Ovary (tissue), 3 donors: ENCODE measurements at regions not wholly inside any gene's neighbourhood (a gene's known extent, or its start where the extent isn't known, plus 50 kb on each side); places are given as distances from the start of the nearest gene placed in this dataset.

Experiments used
- POLR2A ChIP-seq: fragments of 450-650 bp; IDR thresholded peaks from one replicate; pipeline ENCODE4 v1.6.1; 2017; ENCODE audit warnings: antibody characterized with exemption, mild to moderate bottlenecking, moderate library complexity
- TF ChIP-seq, protein P1 (sequence below), 3 donors: fragments of 450-650 bp in 2 of 3; fragments of 200-600 bp in 1 of 3; IDR thresholded peaks; one replicate each; pipeline versions ENCODE4 v1.5.1 to v1.8.0; 2016 to 2022; ENCODE audit warnings: antibody characterized with exemption in 3 of 3, mild to moderate bottlenecking in 1 of 3
- donor health status: DM: no; HTN: no; CAD: no.

DNA sequence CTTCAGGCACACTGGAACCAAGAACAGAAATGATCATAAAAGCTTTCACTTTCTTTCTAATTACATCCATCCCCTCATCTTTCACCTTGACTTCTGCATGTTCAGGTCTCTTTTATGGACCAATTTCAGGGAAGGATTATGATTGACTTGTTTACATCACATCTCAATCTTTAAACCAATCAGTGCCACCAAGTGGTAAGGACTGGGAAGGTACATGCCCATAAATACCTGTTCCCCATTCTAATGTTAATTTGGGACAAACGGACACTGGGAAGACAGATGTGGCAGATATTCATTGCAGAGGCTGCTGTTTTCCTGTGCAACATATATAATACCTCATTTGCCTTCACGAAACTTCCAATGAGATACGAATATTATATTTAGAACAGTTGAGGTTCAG lies 978.1 kb downstream of the GALC start:
- TF ChIP-seq, protein P1, sequence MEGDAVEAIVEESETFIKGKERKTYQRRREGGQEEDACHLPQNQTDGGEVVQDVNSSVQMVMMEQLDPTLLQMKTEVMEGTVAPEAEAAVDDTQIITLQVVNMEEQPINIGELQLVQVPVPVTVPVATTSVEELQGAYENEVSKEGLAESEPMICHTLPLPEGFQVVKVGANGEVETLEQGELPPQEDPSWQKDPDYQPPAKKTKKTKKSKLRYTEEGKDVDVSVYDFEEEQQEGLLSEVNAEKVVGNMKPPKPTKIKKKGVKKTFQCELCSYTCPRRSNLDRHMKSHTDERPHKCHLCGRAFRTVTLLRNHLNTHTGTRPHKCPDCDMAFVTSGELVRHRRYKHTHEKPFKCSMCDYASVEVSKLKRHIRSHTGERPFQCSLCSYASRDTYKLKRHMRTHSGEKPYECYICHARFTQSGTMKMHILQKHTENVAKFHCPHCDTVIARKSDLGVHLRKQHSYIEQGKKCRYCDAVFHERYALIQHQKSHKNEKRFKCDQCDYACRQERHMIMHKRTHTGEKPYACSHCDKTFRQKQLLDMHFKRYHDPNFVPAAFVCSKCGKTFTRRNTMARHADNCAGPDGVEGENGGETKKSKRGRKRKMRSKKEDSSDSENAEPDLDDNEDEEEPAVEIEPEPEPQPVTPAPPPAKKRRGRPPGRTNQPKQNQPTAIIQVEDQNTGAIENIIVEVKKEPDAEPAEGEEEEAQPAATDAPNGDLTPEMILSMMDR (IDR thresholded peaks at IDR 0.05): no peak
- TF ChIP-seq POLR2A: no peak
